ENCODE measurements at regions not wholly inside any gene's neighbourhood (a gene's known extent, or its start where the extent isn't known, plus 50 kb on each side); places are given as distances from the start of the nearest gene placed in this dataset.

DNA sequence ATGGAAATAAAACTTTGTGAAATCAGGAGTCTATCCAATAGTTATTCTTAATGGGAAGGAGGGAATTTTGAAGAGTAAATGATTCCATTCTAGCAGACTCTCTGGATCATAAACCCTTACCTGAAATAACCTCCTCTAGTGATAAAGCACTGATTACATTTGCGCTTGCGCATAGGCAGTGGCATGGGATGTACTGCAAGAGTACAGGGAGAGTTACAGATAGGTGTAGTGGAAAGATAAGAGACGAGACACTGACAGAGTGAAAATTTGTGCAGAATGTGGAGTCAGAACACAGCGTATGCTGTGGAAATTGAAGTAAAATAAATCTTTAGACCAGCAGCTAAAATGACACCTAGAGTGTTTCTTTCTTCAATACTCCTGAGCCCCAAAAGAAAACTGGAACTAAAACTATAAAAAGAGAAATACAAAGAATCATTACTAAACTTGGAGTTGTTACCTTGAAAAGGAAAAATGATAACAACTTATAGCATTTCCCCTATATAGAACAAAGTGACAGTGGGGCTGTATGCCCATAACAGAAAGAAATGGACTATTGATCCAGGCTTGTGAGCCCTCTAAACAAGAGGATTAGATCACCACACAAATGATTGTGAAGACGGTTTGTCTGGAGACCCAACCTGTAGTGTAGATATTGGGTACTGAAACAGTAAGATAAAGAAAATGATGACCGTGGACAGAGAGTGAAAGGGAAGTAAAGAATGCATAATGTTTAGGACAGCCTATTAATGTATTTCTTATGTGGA, 1471.2 kb upstream of the NUDT12 start:
- no peak for DNase-seq

DNA sequence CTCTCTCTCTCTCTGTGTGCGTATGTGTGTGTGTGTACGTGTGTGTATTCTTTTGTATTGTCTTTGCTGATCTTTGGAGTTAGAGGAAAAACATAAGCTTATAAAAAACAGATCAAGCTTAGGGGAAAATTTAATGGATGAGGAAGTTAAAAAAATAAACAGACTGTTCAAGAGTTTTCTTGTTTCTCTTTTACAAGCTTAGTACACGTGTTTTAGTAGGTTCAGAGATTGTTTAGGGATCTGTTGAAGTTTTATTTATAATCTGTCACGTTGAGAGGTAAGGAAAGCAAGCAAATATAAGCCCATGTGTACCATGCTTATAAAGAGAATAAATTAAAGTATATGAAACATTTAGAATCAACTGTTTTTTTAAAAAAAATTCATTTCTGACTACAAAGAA, 1470.3 kb upstream of the NUDT12 start:
- no peak for DNase-seq

DNA sequence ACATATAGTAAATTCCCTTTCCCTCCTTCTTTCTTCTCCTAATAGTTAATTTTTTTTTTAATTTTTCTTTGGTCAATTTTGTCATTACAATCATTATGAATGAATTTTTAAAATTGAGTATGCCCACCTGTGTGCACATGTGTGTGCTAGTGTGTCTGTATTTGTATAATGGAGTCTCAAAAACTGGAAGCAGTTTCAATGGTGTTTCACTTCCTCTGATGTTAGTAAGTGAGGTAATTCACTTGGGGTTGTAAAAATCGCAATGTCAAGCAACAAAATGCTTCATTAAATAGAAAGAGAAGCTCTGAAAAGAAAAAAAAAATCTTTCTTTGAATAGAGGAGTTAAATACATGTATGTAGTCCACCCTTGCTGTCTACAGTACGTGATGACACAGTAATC, 1467.6 kb upstream of the NUDT12 start:
- no peak for DNase-seq

DNA sequence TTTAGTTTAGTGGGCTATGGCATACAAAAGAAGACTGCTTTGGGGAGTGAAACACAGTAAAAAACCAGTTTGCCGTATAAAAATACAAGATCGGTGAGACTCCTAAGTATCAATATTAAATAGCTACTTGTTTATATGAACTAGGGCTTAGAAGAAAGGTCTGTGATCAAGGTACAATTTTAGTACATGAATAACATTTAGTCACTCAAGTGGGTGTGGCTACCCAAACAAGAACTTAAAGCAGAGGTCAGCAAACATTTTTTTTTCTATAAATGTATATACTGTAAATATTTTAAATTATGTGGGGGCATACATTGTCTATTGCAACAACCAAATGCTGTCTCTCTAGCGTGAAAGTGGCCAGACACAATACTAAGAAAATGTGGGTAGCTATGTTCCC, 1452.5 kb upstream of the NUDT12 start:
- DNase-seq = no peak

DNA sequence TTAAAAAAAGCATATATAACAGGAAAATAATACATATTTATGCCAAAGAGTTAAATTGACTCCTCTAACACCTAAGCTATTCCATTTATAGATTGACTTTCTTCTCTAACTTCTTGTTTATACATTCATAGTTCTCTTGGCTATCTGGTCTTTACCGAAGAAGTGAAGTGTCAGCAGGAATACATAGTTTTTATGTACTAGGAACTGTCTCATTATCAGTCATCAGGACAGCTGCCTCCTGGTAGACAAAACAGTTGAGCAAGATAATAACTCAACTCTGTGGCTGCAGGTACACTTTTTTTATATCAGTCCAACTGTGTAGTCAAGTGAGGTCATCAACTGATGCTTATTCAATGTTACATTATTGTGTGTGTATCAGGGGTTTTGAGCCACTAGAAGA, 1436.0 kb upstream of the NUDT12 start:
- DNase-seq = no peak

DNA sequence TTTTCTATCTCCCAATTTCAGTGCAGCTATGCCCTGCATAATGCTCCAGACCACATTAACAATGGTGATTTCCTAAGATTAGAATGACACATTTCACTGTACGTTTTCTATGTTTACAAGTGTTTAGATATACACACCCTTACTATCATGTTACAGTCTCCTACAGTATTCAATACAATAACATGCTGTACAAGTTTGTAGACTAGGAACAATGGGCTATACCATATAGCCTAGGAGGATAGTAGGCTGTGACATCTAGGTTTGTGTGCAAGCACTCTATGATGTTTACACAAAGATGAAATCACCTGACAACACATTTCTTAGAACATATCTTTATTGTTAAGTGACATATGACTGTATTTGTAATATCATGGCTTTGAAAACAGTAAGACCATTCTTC, 1435.6 kb upstream of the NUDT12 start:
- no peak for DNase-seq

DNA sequence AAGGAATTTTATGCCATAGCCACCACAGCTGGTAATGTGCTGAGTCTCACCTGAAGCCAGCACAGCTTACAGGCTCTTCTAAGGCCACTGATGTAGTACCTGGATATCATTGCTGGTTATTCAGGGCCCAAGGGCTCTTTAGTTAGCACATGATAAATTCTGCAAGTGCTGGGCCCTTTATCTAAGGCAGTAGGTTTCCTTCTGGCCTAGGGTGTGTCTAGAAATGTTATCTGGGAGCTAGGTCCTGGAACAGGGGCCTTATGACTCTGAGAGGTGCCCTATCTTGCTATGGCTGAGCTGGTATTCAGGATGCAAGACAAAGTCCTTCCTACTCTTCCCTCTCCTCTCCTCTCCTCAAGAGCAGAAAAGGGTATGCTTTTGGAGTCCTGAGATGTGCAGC, 1424.5 kb upstream of the NUDT12 start:
- DNase-seq = no peak

DNA sequence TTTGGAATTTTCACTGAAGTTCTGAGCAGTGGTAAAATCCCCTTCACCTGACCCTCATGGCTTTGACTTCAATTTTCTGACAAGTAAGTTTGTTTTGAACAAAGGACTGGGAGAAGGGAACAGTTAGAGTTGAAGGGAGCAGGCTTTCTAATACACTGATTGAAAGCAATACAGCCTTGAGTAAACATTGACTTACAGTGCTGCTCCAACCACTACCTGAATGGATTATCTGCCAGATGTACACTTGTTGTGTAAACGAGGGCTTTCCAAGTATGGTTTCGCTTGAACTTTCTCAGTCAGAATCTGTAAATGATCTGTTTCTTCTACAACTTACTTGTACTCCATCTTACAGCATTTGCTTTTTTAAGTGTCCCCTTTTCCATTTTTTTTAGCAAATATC, 1414.9 kb upstream of the NUDT12 start:
- DNase-seq = no peak

DNA sequence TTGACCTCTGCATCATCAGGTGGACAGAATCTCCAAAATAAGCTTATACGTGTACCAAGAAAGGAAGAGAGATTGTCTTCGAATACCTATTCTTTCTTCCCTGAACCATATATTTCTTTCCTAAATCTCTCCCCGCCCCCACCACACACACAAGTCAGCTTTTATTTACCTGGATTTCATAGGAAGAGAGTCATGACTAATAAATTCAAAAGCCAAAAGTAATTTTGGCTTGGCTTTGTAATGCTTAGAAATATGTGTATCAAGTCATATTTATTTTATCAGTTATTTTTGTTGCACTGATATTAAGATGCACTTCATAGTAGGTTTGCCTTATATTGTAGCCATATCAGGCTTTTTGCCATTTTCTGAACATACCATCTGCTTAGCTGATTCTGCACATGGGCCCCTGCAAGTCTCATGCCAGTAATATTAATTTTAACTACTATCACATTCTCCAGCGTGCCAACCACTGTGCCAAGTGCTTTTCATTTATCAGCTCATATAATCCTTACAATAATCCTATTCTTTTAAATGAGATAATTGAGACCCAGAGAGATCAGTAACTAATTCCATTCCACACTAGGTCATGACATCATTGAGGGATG, 1405.3 kb upstream of the NUDT12 start:
- no peak for DNase-seq

DNA sequence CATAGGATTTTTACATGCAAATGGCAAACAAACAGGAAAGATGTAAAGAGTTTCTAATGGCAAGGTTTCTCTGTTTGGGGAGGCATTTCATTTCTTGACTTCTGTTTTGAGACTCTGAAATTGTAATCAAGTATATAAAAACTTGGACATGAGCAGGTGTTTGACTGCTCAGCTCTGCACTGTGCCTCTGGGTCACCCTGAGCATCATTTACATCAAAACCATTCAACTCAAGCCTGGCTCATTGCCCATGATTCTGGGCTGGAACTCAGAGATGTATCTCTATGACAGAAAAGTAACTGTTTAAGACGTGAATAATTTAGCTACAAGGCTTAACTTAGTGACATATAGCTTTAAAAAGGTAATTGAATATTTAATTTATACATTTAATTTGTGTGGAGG, 1402.4 kb upstream of the NUDT12 start:
- DNase-seq = no peak

DNA sequence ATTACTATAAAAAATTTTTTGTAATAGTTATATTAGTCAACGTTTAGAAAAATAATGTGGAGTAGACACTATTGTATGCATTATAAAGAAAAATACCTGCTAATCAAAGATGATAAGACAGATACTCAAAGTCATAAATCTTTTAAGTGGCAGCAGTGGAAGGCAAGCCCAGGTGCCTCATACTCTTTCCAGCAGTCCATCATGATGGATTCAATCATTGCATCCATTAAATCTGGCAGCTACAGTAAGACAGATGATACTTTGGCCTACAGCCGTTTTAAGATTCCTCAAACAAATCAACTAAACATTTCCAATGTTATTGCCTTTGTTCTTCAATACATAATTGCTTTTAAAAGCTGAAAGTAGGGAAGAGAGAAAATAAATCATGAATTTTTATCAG, 1392.9 kb upstream of the NUDT12 start:
- DNase-seq = no peak

DNA sequence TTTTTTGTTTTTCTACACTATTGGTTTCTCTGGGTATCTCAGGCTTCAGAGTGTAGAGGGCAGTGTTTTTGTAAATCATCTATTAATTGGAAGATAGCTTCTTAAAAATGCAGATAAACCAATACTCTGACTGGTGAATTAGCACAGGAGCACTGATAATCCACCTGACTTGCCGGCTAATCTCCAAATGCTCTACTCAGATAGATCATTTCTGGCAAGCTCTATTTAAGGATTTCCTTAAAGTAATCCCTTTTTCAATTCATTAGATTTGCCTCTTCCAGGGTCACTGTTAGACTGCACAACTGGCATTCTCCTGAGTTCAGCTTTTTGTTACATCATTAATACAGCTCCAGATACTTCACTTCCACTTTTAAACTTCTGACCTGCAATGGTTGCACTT, 1390.3 kb upstream of the NUDT12 start:
- no peak for DNase-seq

DNA sequence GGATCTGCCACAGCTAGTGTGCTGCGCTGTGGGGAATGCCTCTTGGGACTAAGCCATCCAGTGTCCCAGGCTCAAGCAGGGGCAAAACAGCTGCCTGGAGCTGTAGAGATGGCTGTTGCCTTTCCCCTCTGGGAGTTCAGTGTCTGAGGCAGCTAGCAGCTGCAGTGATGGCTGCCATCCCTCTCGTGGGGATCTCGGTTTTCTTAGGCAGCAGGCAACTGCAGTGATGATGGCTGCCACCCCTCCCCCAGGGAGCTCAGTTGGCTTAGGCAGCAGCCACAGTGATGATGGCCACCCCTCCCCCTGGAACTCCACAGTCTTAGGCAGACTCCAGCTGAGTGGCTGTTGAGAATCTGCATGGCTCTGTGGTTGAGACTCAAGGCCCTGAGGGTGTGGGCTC, 1389.2 kb upstream of the NUDT12 start:
- no peak for DNase-seq

DNA sequence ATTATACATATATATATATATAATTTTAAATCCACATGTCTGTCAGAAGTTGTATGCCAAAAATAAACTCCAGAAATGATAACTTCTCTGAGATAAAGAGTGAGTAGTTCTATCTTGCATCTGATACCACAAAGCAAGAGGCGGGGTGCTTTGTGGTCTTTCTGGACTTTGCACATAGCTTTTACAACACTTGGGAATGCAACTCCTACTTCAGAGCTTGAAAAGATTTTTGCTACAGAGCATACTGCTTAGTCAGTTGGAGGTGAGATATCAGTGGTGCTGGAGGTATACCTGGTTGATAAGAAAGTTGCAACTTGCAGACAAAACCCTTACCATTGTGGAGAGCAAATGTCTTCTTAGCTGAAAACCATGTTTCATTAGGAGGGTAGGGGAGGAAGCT, 1384.5 kb upstream of the NUDT12 start:
- no peak for DNase-seq

DNA sequence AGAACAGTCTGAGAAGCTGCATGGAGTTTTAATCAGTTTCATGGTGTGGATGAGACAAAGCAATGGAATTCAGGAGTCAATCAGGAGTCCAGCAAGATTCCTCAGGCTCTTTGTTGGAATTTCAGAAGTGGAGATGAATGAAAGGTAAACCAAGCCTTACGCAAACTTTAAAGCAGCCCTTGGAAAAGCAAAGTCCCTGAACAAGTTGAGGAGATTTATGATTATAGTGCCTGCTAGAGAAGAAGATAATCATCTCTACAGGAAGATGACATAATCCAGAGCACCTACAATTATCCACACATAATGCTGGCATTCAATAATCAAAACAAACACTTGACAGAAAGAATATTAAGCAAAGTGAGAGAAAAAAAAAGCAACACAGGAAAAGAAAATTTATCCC, 1380.1 kb upstream of the NUDT12 start:
- DNase-seq = no peak

DNA sequence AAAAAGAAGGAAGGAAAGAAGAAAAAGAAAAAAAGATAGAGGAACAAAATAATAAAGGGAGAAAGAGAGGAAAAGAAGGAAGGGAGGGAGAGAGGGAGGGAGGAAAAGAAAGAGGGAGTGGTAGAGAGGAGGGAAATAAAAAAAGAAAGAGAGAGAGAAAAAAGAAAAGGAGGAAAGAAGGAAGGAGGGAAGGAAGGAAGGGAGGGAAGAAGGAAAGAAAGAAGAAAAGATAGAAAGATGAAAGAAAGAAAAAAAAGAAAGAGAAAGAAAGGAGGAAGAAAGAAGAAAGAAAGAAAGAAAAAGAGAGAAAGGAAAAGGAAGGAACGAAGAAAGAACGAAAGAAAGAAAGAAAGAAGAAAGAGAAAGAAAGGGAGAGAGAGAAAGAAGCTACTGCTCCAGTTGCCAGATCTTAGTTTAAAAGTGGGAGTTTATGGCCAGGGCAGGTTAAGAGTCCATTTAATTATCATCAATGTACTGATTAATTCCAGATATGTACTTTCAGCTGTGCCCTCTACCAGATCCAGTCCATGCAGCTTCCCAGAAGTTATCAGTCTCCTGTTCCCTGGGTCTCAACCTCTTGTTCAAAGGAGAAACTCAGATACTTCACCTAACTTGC, 1378.5 kb upstream of the NUDT12 start:
- DNase-seq = no peak

DNA sequence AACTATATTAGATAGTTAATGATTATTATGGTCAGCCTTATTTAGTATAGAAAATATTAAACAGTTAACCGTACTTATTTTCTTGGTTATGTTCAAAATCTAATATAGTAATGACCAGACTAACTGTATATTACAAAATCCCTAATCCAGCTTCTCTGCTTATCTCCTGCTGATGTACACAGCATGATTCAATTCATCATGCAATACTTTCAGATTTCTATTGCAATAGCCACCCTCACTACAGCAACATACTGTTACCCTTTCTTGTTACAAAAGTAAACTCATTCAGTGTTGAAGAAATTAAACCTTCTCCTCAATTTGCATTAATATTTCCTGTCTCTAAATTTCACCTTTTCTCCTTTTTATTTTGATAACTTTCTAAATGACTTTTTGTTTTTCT, 1375.0 kb upstream of the NUDT12 start:
- DNase-seq = no peak

DNA sequence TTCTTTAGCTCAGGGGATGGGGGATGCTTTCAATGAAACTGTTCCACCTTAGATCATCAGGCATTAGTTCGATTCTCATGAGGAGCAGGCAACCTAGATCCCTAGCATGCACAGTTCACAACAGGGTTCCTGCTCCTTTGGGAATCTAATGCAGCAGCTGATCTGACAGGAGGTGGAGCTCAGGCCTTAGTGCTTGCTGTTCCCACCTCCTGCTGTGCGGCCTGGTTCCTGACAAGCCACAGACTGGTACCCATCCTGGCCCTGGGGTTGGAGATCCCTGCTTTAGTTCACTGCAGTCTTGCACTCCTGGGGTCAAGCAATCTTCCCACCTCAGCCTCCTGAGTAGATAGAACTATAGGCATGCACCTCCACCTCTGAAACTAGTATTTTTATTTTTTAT, 1369.8 kb upstream of the NUDT12 start:
- DNase-seq = no peak

DNA sequence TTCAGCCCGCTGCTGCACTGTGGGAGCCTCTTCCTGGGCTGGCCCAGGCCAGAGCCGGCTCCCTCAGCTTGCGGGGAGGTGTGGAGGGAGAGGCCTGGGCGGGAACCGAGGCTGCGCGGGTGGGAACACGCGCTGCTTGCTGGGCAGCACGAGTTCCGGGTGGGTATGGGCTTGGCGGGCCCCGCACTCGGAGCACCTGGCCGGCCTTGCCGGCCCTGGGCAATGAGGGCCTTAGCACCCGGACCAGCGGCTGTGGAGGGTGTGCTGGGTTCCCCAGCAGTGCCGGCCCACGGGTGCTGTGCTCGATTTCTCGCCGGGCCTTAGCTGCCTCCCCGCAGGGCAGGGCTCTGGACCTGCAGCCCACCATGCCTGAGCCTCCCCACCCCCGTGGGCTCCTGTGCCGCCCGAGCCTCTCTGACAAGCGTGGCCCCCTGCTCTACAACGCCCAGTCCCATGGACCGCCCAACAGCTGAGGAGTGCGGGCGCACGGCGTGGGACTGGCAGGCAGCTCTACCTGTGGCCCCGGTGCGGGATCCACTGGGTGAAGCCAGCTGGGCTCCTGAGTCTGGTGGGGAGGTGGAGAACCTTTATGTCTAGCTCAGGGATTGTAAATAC, 1366.4 kb upstream of the NUDT12 start:
- DNase-seq = no peak

DNA sequence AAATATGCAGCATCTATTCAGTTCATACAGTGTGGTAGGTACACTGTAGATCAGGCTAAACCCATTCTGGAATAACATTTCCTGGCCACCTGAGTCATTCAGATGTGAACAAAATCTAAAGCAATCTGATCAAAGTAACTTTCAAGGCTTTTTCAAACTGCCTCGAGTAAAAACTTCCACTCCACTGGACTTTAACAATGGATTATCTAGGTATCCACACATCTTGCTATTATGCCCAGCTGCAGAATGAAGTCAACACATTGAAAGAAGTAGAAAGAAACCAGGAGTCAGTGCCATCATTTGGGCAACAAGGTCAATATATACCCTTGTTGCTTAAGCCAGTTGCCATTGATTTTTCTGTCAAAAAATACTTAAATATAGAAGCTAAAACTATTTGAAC, 1352.6 kb upstream of the NUDT12 start:
- no peak for DNase-seq

DNA sequence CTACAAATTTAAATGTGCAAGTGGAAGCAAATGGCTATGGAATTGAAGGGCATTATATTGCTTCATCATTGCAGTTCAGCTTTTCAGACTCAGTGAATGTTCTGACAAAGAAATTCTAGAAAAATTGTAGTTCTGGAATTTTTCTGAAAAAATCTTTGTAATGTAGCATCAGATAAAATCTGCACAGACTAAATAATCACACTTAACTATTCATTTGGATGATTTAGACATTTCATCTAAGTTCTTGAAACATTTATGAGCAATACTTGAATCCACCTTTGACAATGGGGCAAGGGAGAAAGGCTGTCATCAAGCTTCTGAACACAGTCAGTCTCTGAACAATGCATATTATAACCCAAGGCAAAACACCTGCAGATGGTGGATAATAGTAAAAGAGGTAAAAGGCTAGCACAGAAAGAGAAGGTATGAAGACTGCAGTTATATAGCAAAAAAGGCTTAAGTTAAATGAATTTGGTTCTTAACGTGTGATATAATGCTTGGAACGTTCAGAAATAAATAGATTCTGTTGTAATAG, 1352.0 kb upstream of the NUDT12 start:
- no peak for DNase-seq

DNA sequence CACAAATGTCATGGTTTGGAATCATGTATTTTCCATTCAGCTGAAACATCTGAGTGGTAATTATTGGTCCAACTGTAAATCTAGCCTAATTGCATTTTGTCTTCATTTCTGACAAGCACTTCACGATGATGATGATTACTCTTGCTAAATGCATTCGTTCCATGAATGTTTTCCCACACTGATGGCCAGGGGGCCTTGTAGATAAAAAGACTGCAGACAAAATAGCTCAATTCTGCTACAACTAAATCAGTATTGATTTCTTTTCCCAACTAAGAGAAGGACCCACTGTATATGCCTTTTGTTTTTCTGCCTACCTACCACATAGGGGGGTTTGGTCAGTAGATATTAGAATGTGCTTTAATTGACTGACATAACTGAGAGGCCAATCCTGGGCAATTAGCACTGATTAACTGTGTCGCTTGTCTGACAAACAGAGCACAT, 1351.3 kb upstream of the NUDT12 start:
- DNase-seq = no peak

DNA sequence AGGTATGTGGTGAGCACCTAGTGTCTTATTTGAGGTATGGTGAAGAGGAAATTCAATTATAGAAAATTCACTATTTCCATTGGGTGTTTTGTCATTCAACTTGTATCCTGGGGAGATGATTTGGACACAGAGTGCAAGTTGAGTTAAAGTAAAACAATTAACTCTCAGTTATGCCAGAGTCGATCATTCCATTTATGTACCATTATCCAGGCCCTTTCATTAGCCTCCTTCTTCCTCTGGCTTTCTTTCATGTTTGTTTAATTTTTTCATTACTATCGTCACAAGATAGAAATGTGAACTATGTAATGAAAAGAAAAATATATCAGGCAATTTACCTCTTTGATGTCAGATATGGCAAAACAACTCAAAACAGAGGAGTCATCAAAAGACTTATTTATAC, 1347.2 kb upstream of the NUDT12 start:
- DNase-seq = no peak

DNA sequence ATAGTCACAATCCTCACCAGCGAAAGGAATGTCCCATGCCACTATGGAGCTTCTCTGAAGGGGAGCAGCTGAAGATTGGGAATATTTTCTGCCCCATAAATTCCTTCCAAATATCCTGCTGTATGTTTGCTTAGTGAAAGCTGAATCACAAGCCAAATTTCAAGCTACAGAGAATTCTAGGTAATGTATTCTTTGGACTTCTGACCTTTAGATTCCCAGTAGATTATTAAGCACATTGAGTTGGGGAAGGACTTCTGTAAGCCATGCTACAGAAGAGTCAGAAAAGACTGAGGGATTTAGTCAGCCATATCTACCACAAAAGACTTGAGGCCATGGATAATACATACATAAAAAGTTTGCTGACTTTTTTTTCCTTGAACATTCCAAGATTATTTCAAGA, 1342.0 kb upstream of the NUDT12 start:
- DNase-seq = no peak
